HepG2 (cell line): ENCODE measurements at regions not wholly inside any gene's neighbourhood (a gene's known extent, or its start where the extent isn't known, plus 50 kb on each side); places are given as distances from the start of the nearest gene placed in this dataset.

Source experiments
- ATAC-seq: fragments of 200-7000 bp; cut with Tn5 transposase; 3 replicates; pipeline ENCODE4 v1.9.1; 2020; ENCODE audit warnings: mild to moderate bottlenecking, moderate library complexity
- BruUV-seq: library from RNA; stranded (reverse); fragments of 400-500 nt; replicated peaks from 2 replicates; lab custom pipeline; 2021; lab: Mats Ljungman, UMichigan
- CTCF ChIA-PET: fragments of 300-600 bp; formaldehyde crosslinking; extraction: SDS; loops from one replicate; lab custom pipeline; 2021; ENCODE audit warnings: low total read pairs, inconsistent platforms, low intra/inter-chr PET ratio; lab: Yijun Ruan, JAX
- POLR2A ChIA-PET: fragments of 350-600 bp; sonication (Branson Sonifier 250); formaldehyde crosslinking; loops from one replicate; lab custom pipeline; 2020; ENCODE audit warnings: antibody characterized with exemption, inconsistent platforms; lab: Yijun Ruan, JAX
- DNase-seq: peaks from one replicate; pipeline ENCODE4 v3.0.0-alpha.2; 2015; ENCODE audit warnings: low spot score
- FAIRE-seq: peaks from 3 replicates; lab custom pipeline; 2011; peaks lifted over from hg19 to GRCh38; lab: Jason Lieb, UNC
- H2AFZ ChIP-seq: one replicate; pipeline ENCODE4 v1.6.1; 2011; ENCODE audit warnings: low read length, inconsistent platforms
- H3K27ac ChIP-seq: fragments of 300-600 bp; 3 replicates; pipeline ENCODE4 v1.8.0; 2011; ENCODE audit warnings: mixed run types, mild to moderate bottlenecking, mixed read lengths, low read length, inconsistent platforms; ENCODE audit not compliant: insufficient read depth; ENCODE audit errors: extremely low read length
- H3K27me3 ChIP-seq, 2 experiments: fragments of 200-600 bp in 1 of 2; 2 replicates in 1 of 2; 3 replicates in 1 of 2; pipeline versions ENCODE4 v1.6.0 to v1.8.0; 2011; ENCODE audit warnings: low read length in 2 of 2, mild to moderate bottlenecking in 2 of 2, moderate library complexity in 2 of 2, inconsistent platforms in 1 of 2; ENCODE audit not compliant: insufficient read depth in 2 of 2, control insufficient read depth in 1 of 2
- H3K36me3 ChIP-seq, 2 experiments: fragments of 200-600 bp in 1 of 2; replicated peaks in 1 of 2; 2 replicates in 1 of 2; 3 replicates in 1 of 2; pipeline versions ENCODE4 v1.5.1 to v1.8.0; 2011; ENCODE audit warnings: low read length in 2 of 2, inconsistent platforms in 1 of 2; ENCODE audit not compliant: insufficient read depth in 2 of 2, control insufficient read depth in 1 of 2
- H3K4me1 ChIP-seq: 2 replicates; pipeline ENCODE4 v1.5.1; 2012; ENCODE audit warnings: low read length, inconsistent platforms; ENCODE audit not compliant: insufficient read depth
- H3K4me2 ChIP-seq: 2 replicates; pipeline ENCODE4 v1.6.0; 2011; ENCODE audit warnings: low read depth, low read length, inconsistent platforms
- H3K4me3 ChIP-seq, 3 experiments: fragments of 200-600 bp in 1 of 3; sonication (generic), shearing (Covaris generic) in 1 of 3; replicated peaks in 1 of 3; 2 replicates each; pipeline ENCODE4 v1.5.1; 2011 to 2016; ENCODE audit warnings: low read length in 3 of 3, inconsistent platforms in 2 of 3, low read depth in 2 of 3, mild to moderate bottlenecking in 2 of 3, control low read depth in 1 of 3, mixed read lengths in 1 of 3; ENCODE audit not compliant: insufficient read depth in 1 of 3
- H3K79me2 ChIP-seq: one replicate; pipeline ENCODE4 v1.6.1; 2011; ENCODE audit warnings: low read length, inconsistent platforms; ENCODE audit not compliant: insufficient read depth
- H3K9ac ChIP-seq: 2 replicates; pipeline ENCODE4 v1.6.0; 2011; ENCODE audit warnings: mild to moderate bottlenecking, low read depth, low read length, inconsistent platforms; ENCODE audit not compliant: insufficient read depth
- H3K9me3 ChIP-seq: 2 replicates; pipeline ENCODE4 v1.5.1; 2012; ENCODE audit warnings: mild to moderate bottlenecking, low read length
- H4K20me1 ChIP-seq: 2 replicates; pipeline ENCODE4 v1.6.0; 2011; ENCODE audit warnings: inconsistent platforms, mild to moderate bottlenecking, low read length, moderate library complexity; ENCODE audit not compliant: insufficient read depth
- CEBPG ChIP-seq: IDR thresholded peaks from 2 replicates; pipeline ENCODE4 v1.6.1; 2016
- GATAD2A ChIP-seq: IDR thresholded peaks from 2 replicates; pipeline ENCODE4 v1.6.1; 2016
- GMEB1 ChIP-seq: sonication (generic); formaldehyde crosslinking; IDR thresholded peaks from 2 replicates; pipeline ENCODE4 v1.5.1; 2020; ENCODE audit warnings: missing genetic modification reagents, mild to moderate bottlenecking, borderline replicate concordance
- HOMEZ ChIP-seq: IDR thresholded peaks from 2 replicates; pipeline ENCODE4 v1.6.1; 2016; ENCODE audit warnings: low read depth
- IRF2 ChIP-seq: IDR thresholded peaks from 2 replicates; pipeline ENCODE4 v1.6.1; 2018; ENCODE audit warnings: missing genetic modification reagents, missing compliant biosample characterization
- MAFK ChIP-seq, 2 experiments: IDR thresholded peaks in 1 of 2; conservative IDR thresholded peaks in 1 of 2; 2 replicates each; pipeline ENCODE4 v1.6.1; 2011; ENCODE audit warnings: improper control_type of control experiment in 2 of 2, low read length in 2 of 2
- NFE2L2 ChIP-seq: fragments of 150-350 bp; IDR thresholded peaks from 2 replicates; pipeline ENCODE4 v1.6.1; 2014; ENCODE audit warnings: low read length
- RAD21 ChIP-seq: fragments of 450-650 bp; formaldehyde crosslinking; IDR thresholded peaks from 2 replicates; pipeline ENCODE4 v1.5.0; 2020; ENCODE audit warnings: mild to moderate bottlenecking
- SIX4 ChIP-seq: sonication (generic); formaldehyde crosslinking; IDR thresholded peaks from 2 replicates; pipeline ENCODE4 v1.4.0; 2020; ENCODE audit warnings: missing genetic modification reagents
- SMC3 ChIP-seq: IDR thresholded peaks from 2 replicates; pipeline ENCODE4 v1.6.1; 2011; ENCODE audit warnings: low read length, improper control_type of control experiment
- SOX5 ChIP-seq: IDR thresholded peaks from 2 replicates; pipeline ENCODE4 v1.6.1; 2016; ENCODE audit warnings: borderline replicate concordance
- ZNF460 ChIP-seq: sonication (generic); formaldehyde crosslinking; IDR thresholded peaks from 2 replicates; pipeline ENCODE4 v1.5.1; 2020; ENCODE audit warnings: missing genetic modification reagents, mild to moderate bottlenecking, borderline replicate concordance
- ZNF772 ChIP-seq: sonication (generic); formaldehyde crosslinking; IDR thresholded peaks from 2 replicates; pipeline ENCODE4 v1.5.0; 2020; ENCODE audit warnings: mild to moderate bottlenecking, missing genetic modification reagents
- ZSCAN31 ChIP-seq: sonication (generic); formaldehyde crosslinking; IDR thresholded peaks from 2 replicates; pipeline ENCODE4 v1.5.0; 2020; ENCODE audit warnings: low read depth, mild to moderate bottlenecking, missing genetic modification reagents
- WGBS: methylation state at CpG from one replicate; pipeline ENCODE4 v1.1.6; 2017; ENCODE audit warnings: low lambda C conversion rate; 5-methylcytosine and 5-hydroxymethylcytosine counted together
- in situ Hi-C: cut with HindIII; loops from 2 replicates; pipeline ENCODE4 v1.10.0; 2017; ENCODE audit warnings: low pct_unique_long_range_greater_than_20kb; ENCODE audit not compliant: extremely low pct_ligation_motif_present
- intact Hi-C: fragments of 100-400 bp; cut with micrococcal nuclease; formaldehyde crosslinking; loops from one replicate; pipeline ENCODE4 v1.10.0; 2022; ENCODE audit not compliant: unreplicated experiment
- TF ChIP-seq, protein P1 (sequence below): sonication (generic); formaldehyde crosslinking; IDR thresholded peaks from 2 replicates; pipeline ENCODE4 v1.4.0; 2020; ENCODE audit warnings: missing genetic modification reagents
- TF ChIP-seq, protein P2 (sequence below): sonication (generic); formaldehyde crosslinking; IDR thresholded peaks from 2 replicates; pipeline ENCODE4 v1.4.0; 2020; ENCODE audit warnings: missing genetic modification reagents
- TF ChIP-seq, protein P3 (sequence below): sonication (generic); formaldehyde crosslinking; IDR thresholded peaks from 2 replicates; pipeline ENCODE4 v1.5.0; 2020; ENCODE audit warnings: mild to moderate bottlenecking, missing genetic modification reagents, moderate library complexity

DNA sequence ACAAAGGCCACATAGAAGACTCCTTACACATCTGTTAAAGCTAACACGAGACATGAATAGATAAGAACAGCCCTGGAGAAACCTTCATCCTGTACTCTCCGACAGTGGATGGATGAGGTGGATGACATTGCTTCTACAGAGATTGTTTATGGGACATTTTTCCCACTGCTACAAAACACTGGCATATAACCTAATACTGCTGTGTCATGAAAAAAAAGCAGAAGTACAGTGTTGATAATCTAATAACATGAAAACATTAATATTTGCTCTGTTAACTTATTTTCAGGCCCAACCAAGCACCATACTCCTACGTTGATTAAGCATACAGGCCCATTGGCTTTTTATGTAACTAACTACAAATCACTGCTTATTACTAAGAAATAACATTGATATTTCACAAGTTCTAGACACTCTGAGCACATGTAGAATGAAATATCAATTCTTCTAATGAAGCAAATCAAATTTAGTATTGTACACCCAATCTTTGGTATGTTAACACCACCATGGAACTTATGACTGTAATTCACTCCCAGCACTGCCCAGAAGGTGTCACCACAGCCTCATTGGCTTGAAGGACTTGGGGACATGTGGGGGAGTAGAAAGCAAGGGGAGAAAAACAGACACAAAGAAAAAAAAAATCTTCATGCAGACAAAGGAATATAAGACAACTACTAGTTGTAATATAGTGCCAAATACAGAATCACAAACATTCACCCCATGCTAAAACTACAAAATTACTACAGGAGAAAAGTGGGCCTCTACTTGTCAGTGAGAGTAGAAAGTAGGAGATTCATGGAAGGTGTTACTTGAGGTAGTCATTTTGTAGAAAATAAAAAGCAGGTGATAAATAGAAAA, 330.0 kb upstream of the PMFBP1 start:
- Histone ChIP-seq H3K4me1 (no peaks in the 10 kb centered on the region), H4K20me1 (no peaks in the 10 kb centered on the region), H3K4me2 (no peak overlapping the region), H2AFZ (no peak overlapping the region), H3K27me3 (no peaks in the 10 kb centered on the region), H3K27ac (no peak overlapping the region), H3K4me3 (no peak overlapping the region), H3K79me2 (no peaks in the 10 kb centered on the region), H3K9ac (no peak overlapping the region), H3K36me3 (0 out of 5 replicates have a peak, but pooled peaks cover 0 to 3% of the 10 kb centered on the region in 2 experiments), H3K9me3 (no peaks in the 10 kb centered on the region)
- ChIA-PET CTCF (interaction anchor here (1.1 to 2.0 kb wide), 2 partner anchors 344 to 695 kb away, joined by 3 to 11 read pairs; no protein-coding TSS in a partner anchor), POLR2A (no interaction called here)
- ATAC-seq = peak; percentile 96
- no TSS peak for BruUV-seq
- peak; percentile 73 for DNase-seq
- WGBS = 86% methylated on average over 3 of the region's 3 CpGs
- in situ Hi-C loops (loop anchor here (25.0 kb wide), 2 partner anchors 335 to 685 kb away; no protein-coding TSS in a partner anchor), intact Hi-C loops (loop anchor here (1.0 to 5.0 kb wide), 5 partner anchors 102 to 695 kb away; no protein-coding TSS in a partner anchor)
- FAIRE-seq = peak; percentile 97
- TF ChIP-seq CEBPG (CRISPR knock-in tag) = 0 out of 2 replicates have a peak, but pooled peaks have one; percentile 18
- TF ChIP-seq MAFK (conservative IDR thresholded peaks at IDR 0.05 in 1 of 2, IDR thresholded peaks at IDR 0.05 in 1 of 2; ENCODE audit: low read length in 2 of 2) = peak; percentile 85 to 92
- peak; percentile 46; the same call in 1 of the 2 replicates for TF ChIP-seq GATAD2A
- TF ChIP-seq, protein P1, sequence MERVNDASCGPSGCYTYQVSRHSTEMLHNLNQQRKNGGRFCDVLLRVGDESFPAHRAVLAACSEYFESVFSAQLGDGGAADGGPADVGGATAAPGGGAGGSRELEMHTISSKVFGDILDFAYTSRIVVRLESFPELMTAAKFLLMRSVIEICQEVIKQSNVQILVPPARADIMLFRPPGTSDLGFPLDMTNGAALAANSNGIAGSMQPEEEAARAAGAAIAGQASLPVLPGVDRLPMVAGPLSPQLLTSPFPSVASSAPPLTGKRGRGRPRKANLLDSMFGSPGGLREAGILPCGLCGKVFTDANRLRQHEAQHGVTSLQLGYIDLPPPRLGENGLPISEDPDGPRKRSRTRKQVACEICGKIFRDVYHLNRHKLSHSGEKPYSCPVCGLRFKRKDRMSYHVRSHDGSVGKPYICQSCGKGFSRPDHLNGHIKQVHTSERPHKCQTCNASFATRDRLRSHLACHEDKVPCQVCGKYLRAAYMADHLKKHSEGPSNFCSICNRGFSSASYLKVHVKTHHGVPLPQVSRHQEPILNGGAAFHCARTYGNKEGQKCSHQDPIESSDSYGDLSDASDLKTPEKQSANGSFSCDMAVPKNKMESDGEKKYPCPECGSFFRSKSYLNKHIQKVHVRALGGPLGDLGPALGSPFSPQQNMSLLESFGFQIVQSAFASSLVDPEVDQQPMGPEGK (CRISPR knock-in tag) = peak; percentile 66
- no peak for TF ChIP-seq SIX4
- no peak for TF ChIP-seq ZNF772
- TF ChIP-seq RAD21 (CRISPR knock-in tag) = peak; percentile 84
- TF ChIP-seq, protein P2, sequence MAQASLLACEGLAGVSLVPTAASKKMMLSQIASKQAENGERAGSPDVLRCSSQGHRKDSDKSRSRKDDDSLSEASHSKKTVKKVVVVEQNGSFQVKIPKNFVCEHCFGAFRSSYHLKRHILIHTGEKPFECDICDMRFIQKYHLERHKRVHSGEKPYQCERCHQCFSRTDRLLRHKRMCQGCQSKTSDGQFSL (CRISPR knock-in tag) = peak; percentile 82; the same call in 1 of the 2 replicates
- TF ChIP-seq SMC3 = peak; percentile 95
- peak; percentile 45 for TF ChIP-seq NFE2L2
- TF ChIP-seq, protein P3, sequence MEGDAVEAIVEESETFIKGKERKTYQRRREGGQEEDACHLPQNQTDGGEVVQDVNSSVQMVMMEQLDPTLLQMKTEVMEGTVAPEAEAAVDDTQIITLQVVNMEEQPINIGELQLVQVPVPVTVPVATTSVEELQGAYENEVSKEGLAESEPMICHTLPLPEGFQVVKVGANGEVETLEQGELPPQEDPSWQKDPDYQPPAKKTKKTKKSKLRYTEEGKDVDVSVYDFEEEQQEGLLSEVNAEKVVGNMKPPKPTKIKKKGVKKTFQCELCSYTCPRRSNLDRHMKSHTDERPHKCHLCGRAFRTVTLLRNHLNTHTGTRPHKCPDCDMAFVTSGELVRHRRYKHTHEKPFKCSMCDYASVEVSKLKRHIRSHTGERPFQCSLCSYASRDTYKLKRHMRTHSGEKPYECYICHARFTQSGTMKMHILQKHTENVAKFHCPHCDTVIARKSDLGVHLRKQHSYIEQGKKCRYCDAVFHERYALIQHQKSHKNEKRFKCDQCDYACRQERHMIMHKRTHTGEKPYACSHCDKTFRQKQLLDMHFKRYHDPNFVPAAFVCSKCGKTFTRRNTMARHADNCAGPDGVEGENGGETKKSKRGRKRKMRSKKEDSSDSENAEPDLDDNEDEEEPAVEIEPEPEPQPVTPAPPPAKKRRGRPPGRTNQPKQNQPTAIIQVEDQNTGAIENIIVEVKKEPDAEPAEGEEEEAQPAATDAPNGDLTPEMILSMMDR = peak; percentile 93
- TF ChIP-seq HOMEZ (CRISPR knock-in tag) = peak; percentile 46; the same call in 1 of the 2 replicates
- TF ChIP-seq GMEB1 (CRISPR knock-in tag) = no peak
- 0 out of 2 replicates have a peak, but pooled peaks have one; percentile 29 for TF ChIP-seq SOX5 (CRISPR knock-in tag)
- no peak for TF ChIP-seq ZSCAN31 (CRISPR knock-in tag)
- peak; percentile 42; the same call in 1 of the 2 replicates for TF ChIP-seq IRF2 (CRISPR knock-in tag)
- TF ChIP-seq ZNF460 (CRISPR knock-in tag) = no peak
